Activated CD4-positive, alpha-beta T cell treated with anti-CD3 and anti-CD28 coated beads, Interleukin-10, Interleukin-2, amounts not matched to agents 100 ng/mL and 50 ng/mL, durations not matched to agents 16 hours and 8 hours (primary cell): ENCODE measurements at regions not wholly inside any gene's neighbourhood (a gene's known extent, or its start where the extent isn't known, plus 50 kb on each side); places are given as distances from the start of the nearest gene placed in this dataset.
"Not testable (repeated sequence)": the region's sequence is repeated elsewhere in the genome, so short reads cannot be mapped to it uniquely, and the experiment has no call there.

Source experiments
- DNase-seq: peaks from one replicate; pipeline ENCODE4 v3.0.0-alpha.2; 2020

DNA sequence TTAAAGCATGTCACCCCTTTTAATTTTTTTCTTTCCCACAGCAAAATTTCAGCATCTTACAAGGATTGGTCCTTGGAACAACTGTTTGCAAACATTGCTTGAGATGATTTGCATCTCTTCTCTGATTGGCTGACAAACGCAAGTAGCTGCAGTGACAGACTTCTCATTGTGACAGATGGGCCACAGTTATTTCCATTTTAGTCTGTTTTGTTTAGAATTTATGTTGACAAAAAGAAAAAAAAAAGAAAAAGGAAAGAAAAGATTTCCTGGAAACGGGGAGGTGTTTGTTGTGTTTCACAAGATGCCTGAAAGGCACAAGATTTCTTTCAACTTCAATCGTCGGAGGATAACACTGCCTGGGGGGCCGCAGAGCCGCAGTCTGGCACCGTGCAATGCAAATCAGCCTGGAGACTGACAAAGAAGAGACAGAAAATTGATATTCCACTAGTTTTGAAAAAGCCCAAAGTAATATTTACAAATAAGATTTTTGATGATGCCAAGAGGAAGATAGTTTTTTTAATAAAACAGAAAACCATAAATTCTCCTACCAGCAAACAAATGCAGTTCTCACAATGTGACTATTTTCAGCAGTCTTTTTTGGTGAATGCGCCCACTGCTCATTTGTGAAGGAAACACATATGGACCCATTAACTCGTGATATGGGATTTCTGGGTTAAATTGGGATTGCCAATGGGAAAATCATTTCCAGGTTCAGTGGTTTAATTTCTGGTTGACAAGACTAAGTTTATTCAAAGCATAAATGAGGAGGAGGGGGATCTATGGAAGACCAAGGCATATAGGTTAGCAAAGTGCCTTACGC lies 296.2 kb upstream of the SMIM21 start:
- DNase-seq: no peak

DNA sequence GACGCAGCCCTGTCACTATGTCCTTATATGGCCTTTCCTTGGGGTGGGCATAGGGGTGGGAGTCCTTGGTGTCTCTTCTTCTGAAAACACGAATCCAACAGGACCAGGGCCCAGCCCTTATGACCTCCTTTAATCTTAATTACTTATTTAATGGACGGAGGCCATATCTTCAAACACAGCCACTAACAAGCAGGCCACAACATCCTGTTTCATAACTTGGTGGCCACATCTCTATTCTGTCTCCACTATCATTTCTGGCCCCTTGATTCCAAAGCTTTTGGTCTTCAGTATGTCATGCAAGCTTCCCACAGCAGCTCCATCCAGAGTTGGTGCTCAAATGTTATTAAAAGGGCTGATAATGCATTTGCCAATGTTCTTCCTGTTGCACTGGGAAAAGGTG lies 287.3 kb upstream of the SMIM21 start:
- DNase-seq: no peak

DNA sequence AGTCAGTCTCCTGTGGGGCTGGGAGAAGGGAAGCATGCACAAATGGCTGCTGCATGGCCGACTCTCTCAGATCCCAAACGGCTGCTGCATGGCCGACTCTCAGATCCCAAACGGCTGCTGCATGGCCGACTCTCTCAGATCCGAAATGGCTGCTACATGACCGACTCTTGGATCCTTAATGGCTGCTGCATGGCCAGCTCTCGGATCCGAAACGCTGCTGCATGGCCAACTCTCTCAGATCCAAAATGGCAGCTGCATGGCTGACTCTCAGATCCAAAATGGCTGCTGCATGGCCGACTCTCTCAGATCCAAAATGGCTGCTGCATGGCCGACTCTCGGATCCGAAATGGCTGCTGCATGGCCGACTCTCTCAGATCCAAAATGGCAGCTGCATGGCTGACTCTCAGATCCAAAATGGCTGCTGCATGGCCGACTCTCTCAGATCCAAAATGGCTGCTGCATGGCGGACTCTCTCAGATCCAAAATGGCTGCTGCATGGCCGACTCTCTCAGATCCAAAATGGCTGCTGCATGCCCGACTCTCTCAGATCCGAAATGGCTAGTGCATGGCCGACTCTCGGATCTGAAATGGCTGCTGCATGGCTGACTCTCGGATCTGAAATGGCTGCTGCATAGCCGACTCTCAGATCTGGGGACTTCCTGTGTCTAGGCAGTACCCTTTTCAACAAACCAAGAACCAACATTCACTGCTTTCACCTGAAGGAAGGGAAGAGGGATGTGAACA lies 284.8 kb upstream of the SMIM21 start:
- not testable (repeated sequence) for DNase-seq

DNA sequence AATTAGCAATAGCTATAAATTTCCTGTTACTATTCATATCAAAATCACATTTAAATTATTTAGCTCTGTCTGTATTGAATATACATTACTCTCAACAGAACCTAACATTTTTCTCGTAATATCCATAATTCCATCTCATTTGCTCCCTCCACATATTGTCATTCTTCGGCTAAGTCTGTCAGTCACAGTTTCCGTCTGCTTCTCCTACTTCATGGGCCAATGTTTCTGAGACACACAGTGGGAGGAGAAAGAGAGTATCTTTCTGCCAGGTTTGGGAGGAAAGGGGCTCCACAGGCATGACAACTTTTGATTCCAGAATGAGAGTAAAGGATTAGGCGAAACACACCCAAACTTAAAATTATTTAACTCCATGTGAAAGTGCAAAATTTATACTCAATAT lies 273.1 kb upstream of the SMIM21 start:
- no peak for DNase-seq

DNA sequence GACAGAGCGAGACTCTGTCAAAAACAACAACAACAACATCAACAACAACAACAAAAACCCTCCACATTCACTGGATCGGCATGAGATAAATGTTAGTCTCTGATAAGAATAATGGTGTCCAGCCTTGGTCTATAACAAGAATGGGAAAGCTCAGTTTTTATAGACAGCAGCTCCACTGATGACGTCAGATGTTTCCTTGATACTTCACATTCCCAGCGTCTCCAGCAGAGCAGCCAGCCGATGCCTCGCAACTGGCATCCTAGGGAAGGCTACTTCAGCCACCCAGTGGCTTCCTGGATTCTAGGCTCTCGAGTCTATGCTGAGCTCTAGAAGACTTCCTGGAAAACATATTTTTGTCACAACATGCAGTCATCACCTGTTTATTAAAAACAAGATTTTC lies 271.4 kb upstream of the SMIM21 start:
- no peak for DNase-seq

DNA sequence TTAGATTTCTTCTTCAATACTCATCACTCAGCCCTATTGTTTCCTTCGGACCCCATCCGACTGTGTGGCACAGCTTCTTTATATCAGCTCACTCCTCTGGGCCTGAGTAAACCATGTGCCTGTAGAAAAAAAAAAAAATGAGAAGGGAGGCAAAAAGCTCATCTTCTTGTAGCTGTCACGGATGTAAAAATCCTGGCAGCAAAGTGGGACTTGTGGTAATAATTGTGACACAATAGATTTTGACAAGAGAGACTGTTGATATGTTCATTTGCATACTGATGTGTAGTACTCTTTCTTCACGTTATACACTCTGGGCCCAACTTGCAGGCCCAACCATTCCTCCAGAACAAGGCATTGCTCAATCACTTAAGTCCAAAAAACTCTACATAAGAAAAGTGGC lies 270.0 kb upstream of the SMIM21 start:
- DNase-seq: no peak

DNA sequence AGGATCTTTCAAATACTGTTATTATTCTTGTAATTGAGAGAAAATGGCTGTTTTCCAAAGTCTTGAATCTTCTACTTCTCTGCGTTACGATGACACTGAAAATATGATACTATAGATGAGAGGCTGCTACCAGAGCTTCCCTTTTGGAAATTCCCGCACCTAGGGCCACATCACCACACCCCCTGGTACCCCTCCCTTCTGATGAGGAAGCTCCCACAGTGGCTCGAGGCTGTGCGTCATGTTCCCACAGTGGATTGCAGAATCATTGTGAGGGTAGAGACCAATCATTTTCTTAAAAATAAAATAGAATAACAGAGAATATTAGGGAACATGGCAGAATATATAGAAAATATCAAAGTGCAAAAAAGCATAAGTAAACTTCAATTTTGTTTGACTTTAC lies 268.9 kb upstream of the SMIM21 start:
- no peak for DNase-seq

DNA sequence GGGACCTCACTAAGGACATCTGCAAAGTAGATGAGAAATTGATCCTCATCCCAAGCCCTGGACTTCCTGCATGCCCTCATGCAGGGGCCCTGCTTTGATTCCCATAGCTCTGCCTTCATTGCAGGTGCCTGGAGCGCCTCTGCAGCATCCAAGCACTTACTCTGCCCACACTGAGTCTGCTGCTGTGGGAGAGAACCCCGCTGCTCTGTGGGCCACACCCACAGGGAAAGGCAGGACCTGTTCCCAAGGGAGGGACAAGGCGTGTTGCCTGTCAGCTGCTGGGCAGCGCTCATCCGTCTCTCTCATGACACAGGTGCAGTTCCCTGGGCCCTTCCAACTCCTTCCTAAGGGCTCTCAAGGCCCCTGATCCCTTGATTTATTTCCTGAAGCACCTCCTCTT lies 266.8 kb upstream of the SMIM21 start:
- no peak for DNase-seq

DNA sequence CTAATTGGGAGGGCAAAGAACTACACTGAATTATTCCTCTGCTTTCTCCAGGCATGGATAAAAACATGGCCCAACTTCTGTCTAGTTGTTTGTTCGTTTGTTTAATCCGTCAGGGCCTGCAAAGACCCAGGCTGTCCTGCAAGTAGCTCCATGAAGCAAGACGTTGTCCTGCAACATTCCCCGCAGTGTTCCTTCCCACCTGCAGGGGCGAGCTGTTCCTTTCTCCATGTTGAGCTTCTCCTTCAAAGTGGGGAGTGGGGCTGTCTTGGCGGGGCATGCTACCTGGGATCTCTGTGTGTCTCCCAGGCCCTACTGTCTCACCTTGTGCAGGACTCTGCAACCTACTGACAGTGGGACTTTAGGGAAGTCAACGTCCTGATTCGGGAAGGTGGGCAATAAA lies 264.0 kb upstream of the SMIM21 start:
- no peak for DNase-seq

DNA sequence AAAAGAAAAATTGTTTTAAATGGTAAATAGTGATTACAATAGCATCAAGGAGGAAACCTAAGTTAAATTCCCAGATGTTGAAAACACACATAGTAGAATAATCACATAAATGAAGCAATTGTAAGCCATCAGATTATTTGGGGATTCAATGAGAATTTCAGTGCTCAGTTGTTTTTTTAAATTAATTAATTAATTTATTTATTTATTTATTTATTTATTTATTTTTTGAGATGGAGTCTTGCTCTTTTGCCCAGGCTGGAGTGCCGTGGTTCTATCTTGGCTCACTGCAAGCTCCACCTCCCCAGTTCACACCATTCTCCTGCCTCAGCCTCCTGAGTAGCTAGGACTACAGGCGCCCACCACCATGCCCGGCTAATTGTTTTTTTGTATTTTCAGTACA lies 262.8 kb upstream of the SMIM21 start:
- DNase-seq: not testable (repeated sequence)

DNA sequence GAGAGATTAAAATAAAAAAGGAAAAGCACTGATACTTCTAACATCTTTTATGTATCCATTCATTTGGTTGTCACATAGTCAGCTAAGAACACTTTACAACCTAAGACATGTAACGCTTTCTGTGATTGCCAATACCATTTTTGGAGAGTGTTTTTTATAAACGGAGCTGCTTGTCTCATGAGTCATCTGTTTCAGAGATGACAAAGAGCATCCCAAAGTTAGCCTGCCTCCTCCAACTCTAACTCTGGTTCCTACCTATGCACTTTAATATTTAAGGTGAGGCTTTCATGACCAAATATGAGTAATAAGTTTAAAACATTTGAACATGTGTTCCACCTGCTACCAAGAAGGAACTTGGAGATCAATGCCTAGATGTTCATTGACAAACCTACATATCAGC lies 260.1 kb upstream of the SMIM21 start:
- DNase-seq: no peak

DNA sequence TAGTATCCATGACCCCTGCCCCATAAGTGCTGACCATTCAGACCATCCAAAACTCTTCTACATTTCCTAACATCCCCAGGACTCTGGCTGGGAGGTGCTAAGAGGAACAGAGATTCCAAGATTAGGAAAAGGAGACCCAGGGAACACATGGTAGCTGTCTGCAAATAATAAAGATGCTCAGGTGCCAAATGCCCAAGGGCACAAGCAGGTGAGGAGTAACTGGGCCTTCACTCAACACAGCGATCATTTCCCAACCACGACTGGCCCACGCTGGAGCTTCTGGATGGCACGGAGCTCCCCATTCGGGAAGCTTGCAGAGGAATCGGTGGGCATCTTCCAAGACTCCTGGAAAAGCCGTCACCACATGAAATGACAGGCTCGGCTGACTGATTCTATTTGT lies 255.9 kb upstream of the SMIM21 start:
- no peak for DNase-seq

DNA sequence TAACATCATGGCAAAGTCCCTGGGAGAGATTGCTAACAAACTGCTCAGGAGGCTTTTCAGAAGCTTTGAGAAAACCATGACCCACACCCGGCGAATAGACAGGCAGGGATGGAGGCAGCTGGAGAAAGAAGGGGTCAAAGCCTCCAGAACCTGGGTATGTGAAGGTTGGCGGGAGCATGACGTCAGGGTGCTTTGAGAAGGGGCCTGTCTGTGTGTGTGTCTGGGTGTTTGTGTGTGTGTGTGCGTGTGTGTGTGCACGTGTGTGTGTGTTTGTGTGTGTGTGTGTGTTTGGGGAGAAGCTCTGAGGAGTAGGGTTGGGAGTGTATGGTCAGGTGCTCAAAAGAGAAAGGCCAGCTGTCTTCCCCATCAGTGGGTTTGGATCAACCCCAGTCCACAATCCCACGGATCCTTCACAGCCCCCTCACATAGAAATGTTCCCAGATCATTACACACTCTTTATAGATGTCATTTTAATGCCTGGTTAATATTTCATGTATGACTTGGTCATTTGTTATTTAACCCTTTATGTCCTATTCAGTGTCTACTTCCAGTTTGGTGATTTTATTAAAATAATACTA lies 254.1 kb upstream of the SMIM21 start:
- no peak for DNase-seq

DNA sequence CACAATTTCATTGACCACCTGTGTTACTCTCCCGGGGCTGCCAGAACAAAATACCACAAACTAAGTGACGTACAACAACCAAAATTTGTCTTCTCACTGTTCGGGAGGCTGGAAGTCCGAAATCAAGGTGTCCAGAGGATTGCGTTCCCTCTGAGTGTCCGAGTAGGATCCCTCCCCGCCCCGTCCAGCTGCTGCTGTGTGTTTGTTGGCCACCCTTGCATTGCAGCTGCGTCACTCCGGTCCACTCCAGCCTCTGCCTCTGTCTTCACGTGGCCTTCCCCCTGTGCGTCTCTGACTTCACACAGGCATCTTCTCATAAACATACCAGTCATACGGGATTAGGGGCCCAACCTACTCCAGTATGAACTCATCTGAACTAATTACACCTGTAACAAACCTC lies 251.8 kb upstream of the SMIM21 start:
- DNase-seq: no peak

DNA sequence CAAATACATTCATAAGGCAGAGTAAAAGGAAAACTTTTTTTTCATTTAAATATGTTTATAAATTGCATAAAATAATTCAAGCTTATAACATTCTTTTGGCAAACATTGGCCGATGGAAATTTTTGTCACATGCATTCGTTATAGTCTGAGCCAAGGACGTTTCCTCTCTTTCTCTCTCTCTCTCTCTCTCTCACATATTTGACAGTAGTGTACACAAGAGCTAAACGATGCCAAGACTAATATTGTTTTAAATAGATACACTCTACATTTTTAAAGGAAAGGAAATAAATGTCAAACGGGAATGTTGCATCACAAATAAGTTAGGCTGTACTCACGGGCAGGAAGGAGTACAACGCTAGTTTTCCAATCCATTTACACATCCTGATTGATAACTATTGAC lies 251.1 kb upstream of the SMIM21 start:
- DNase-seq: no peak

DNA sequence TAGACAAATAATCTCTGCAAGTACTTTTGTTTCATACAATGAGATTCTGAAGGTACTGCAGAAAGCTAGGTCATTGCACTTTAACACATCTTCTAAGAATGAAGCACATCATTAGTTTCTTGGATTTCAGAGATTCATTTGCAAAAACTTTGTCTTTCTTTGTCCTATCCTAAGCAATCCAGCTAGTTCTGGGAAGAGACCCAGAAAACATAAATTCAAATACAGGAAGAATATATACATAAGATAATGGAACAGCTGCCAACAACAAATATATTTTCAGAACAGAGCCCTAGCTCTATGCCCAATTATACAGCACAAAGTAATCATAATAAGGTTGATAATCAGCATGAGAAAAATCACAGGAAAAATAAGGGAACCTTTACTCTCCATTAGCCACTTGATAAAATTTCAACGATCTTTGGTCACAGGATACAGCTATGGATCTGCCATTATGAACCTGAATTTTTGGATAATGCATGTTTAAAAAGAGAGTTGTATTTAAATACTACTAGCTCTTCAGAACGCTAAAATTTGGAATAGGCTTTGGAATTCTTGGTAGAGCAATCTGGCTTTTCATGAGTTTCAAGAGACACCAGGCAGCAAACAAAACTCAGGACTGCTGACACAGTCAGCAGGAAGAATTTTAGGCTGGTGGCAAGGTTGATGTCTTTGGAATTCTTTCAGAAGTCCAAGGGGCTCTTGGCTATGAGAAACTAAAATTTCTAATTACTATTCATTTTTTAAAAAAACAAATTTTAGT lies 250.4 kb upstream of the SMIM21 start:
- DNase-seq: no peak

DNA sequence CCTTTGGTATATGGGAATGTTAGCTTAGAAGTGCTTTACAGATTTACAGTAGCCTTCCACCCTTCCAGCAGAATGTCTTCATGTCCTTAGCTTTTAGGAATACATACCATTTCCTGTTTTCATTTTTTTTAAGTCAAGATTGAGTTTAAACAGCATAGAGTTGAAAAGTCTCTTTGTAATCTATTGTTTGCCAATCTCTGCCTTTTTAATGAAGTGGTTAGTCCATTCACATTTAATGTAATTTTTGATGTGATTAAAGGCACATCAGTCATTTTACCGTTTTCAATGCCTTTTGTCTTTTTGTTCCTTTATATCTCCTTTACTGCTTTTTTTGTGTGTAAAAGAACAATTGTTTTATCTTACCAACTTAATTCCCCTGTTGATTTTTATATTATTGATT lies 233.4 kb upstream of the SMIM21 start:
- DNase-seq: no peak

DNA sequence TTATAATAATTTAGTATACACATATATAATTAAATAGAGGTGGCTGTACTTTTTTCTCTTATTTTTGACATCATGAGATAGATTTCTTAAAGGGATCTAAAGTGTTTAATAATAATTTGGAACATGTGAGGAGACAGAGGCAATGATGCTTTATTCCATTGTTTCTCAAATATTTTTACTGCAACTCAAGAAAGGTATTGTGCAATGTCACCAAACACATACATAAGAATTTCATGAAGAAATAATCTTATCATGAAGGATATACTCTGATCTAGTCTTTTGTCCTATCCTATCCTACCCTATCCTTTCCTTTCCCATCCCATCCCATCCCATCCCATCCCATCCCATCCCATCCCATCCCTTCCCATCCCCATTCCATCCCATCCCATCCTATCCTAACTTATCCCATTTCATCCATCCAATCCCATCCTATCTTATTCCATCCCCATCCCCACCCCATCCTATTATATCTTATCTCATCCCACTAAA lies 232.1 kb upstream of the SMIM21 start:
- no peak for DNase-seq

DNA sequence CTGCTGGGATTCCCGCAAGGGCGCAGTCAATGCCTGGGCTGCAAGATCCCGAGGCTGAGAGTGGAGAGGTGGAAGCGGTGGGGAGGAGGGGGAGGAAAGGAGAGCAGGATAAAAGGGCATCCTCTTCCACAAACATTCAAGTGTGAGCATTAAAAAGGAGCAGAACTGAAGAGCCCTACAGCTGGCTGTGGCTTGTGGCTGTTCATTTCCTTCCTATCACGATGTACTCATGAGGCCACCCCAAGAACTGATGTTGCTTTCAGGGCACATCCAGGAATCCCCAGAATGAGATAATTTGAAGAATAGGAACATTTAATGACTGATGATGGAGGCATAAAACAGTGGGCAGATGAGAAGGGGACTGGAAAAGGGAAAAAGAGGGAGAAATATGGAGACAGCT lies 230.8 kb upstream of the SMIM21 start:
- DNase-seq: no peak

DNA sequence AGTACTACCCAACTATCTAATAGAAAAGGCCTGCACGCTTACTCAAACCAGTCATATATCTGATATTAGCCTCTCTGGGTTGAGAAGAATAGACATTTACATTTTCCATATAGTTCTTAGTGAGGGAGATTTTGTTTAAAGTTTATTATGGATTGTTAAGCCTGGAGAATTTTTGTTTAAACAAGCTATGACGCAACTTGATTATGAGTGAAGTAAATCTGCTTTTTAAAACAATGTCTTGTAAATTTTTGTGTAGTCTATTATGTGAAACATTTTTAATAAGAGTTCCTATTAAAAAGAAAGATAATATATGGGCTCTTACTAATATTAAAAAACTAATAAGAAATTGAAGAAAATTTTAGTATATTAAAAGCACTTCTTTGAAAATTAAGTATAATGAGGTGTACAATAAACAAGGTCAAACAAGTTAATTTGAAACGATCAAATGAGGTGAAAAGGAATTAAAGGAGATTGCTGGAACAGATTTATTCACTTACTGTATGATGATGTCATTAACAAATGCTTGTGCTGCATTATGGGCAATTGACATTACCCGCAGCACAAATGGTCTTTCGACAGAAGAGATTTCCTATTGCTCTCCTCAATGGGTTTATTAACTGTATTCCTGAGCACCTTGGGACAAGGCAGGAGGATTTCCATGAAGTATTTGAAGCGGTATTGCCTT lies 229.2 kb upstream of the SMIM21 start:
- DNase-seq: no peak

DNA sequence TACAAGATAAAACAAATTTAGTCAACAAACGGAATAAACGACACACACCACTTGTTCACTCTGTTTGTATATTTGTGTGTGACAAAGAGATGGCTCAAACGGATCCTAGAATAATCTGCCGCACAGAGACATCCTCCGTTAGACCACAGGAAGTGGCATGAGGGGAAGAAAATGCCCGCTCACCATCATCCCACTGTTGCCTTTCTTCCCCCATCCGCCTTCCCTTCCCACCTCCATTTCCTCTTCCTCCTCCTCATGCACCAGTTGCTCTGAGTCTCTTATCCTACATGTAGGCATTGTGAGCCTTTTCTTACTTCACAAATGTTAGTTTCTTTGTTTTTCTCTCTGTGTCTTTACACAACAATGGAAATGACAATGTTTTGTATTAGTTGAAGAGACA lies 228.5 kb upstream of the SMIM21 start:
- no peak for DNase-seq

DNA sequence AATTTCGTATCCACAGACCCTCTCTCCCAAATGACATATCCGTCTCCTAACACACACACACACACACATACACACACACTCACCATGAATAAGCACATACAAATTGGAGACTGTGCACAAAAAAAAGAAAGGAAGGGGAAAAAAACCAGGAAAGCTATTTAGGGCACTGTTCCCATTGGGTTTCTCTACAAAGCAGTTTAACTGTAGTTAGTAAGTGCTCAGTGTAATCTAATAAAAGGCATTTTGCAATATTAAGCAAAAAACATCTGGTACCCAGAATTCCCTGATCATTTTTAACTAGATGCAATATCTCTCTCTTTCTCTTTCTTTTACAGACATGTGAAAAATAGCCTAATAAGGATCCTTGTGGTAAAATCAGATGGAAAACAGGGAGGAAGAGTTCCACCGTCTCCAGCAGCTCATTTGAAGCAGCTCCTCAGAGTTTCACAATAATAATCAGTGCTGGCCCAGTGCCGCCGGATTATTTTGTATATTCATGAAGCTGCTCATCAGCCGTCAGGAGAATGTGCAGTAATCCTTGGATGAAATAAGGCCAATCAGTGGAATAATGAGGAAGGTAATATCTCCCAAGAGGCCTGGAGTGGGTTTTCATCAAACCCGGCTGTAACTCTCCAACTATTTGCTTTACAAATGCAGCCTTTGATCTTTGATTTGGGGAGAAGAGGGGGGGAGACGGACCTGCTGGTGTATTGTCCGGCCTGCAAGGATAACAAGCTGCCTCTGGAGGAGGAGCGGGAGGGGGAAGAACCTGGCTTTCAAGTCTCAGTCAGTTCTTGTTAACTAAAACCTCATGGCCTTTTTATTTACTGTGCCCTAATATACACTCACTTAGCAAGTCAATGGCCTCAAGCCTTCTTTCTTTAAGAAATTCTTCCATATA lies 227.6 kb upstream of the SMIM21 start:
- DNase-seq: no peak
